ENCODE measurements at regions not wholly inside any gene's neighbourhood (a gene's known extent, or its start where the extent isn't known, plus 50 kb on each side); places are given as distances from the start of the nearest gene placed in this dataset.

DNA sequence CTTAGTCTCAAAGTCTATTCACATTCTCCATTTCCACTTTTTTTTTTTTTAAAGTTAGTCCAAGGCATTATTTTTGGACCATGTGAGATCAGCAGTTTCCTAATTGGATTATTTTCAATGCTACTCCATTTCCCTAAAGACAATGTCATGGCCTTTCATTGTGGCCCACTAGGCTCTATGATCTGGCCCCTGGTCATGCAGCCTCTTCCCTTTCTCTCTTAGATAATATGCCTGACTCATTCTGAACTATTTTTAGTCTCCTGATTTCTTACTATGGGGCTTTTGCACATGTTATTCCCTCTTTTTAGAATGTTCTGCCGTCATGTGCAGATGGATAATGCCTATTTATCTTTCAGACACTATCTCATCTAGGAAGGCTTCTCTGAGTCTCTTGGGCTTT lies 157.3 kb downstream of the TMA16 start:
- ChIA-PET CTCF (no interaction called here), POLR2A (no interaction called here)
- no peaks in the 10 kb centered on the region for H3K9me3 ChIP-seq
- no peak overlapping the region for H3K4me3 ChIP-seq
- DNase-seq (ENCODE audit: low read depth in 1 of 2, low spot score in 1 of 2) (no peak), ATAC-seq (no peak), FAIRE-seq (no peak)
- no peak overlapping the region for H3K4me2 ChIP-seq
- no peak overlapping the region for H3K27ac ChIP-seq
- WGBS (ENCODE audit: missing lambda C conversion rate), result 14% methylated on average over 1 of the region's 1 CpG
- TF ChIP-seq FOXS1 (CRISPR knock-in tag; IDR thresholded peaks at IDR 0.05), result no peak
- TF ChIP-seq, protein P1, sequence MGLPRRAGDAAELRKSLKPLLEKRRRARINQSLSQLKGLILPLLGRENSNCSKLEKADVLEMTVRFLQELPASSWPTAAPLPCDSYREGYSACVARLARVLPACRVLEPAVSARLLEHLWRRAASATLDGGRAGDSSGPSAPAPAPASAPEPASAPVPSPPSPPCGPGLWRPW (IDR thresholded peaks at IDR 0.05), result no peak
- no peak for TF ChIP-seq RNF2 (IDR thresholded peaks at IDR 0.05; ENCODE audit: borderline replicate concordance, low read depth)
- TF ChIP-seq SMC3 (IDR thresholded peaks at IDR 0.05), result no peak
- TF ChIP-seq RARB (CRISPR knock-in tag; IDR thresholded peaks at IDR 0.05), result no peak
- no peak for TF ChIP-seq EHMT2 (IDR thresholded peaks at IDR 0.05; ENCODE audit: low read depth)
- no peak for TF ChIP-seq ZFP36 (IDR thresholded peaks at IDR 0.05; ENCODE audit: borderline replicate concordance, partially characterized antibody)
- no peak for TF ChIP-seq JUNB (IDR thresholded peaks at IDR 0.05)
- TF ChIP-seq POLR2A (IDR thresholded peaks at IDR 0.05; ENCODE audit: low read length), result no peak
- no peak for TF ChIP-seq HOXA7 (CRISPR knock-in tag; IDR thresholded peaks at IDR 0.05)
- H3K4me1 ChIP-seq, result no peaks in the 10 kb centered on the region

DNA sequence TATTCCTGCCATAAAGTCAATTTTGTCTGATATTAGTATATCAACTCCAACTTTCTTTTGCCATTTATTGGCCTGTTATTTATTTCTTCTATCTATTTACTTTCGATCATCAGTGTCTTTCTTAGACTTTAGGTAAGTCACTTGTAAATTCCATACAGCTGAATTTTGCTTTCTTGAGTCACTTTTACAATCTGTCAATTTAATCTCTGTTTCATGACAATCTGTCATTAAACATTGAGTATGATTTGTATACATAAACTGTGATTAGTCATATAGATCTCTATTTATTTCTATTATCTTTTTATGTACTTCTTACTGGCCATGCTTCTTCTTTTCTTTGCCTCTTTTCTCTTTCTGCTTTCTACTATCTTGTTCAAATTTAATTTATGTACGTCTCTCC lies 160.1 kb downstream of the TMA16 start:
- FAIRE-seq, result no peak
- CTCF ChIA-PET, result no interaction called here
- WGBS (ENCODE audit: missing lambda C conversion rate), result 0% methylated on average over 2 of the region's 2 CpGs

More for the DNA sequence above, 160.1 kb downstream of the TMA16 start:
- DNase-seq (ENCODE audit: low read depth in 1 of 2, low spot score in 1 of 2) (no peak), ATAC-seq (no peak)
- POLR2A ChIA-PET, result no interaction called here
- Histone ChIP-seq H3K9me3 (no peaks in the 10 kb centered on the region), H3K4me2 (no peak overlapping the region), H3K4me1 (no peaks in the 10 kb centered on the region), H3K4me3 (no peak overlapping the region), H3K27ac (no peak overlapping the region)
- TF ChIP-seq KDM1A (IDR thresholded peaks at IDR 0.05; ENCODE audit: low read depth), result no peak
- TF ChIP-seq HEYL (CRISPR knock-in tag; IDR thresholded peaks at IDR 0.05), result no peak
- TF ChIP-seq GATA3 (IDR thresholded peaks at IDR 0.05; ENCODE audit: borderline replicate concordance), result no peak
- TF ChIP-seq, protein P2, sequence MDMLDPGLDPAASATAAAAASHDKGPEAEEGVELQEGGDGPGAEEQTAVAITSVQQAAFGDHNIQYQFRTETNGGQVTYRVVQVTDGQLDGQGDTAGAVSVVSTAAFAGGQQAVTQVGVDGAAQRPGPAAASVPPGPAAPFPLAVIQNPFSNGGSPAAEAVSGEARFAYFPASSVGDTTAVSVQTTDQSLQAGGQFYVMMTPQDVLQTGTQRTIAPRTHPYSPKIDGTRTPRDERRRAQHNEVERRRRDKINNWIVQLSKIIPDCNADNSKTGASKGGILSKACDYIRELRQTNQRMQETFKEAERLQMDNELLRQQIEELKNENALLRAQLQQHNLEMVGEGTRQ (IDR thresholded peaks at IDR 0.05), result no peak
- TF ChIP-seq, protein P3, sequence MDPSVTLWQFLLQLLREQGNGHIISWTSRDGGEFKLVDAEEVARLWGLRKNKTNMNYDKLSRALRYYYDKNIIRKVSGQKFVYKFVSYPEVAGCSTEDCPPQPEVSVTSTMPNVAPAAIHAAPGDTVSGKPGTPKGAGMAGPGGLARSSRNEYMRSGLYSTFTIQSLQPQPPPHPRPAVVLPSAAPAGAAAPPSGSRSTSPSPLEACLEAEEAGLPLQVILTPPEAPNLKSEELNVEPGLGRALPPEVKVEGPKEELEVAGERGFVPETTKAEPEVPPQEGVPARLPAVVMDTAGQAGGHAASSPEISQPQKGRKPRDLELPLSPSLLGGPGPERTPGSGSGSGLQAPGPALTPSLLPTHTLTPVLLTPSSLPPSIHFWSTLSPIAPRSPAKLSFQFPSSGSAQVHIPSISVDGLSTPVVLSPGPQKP (IDR thresholded peaks at IDR 0.05; ENCODE audit: low read depth, low read length), result no peak
- TF ChIP-seq CBX8 (IDR thresholded peaks at IDR 0.05), result no peak
- no peak for TF ChIP-seq RCOR1 (IDR thresholded peaks at IDR 0.05; ENCODE audit: low read depth, low read length)
- TF ChIP-seq POLR2A (IDR thresholded peaks at IDR 0.05; ENCODE audit: low read length), result no peak
- TF ChIP-seq, protein P4, sequence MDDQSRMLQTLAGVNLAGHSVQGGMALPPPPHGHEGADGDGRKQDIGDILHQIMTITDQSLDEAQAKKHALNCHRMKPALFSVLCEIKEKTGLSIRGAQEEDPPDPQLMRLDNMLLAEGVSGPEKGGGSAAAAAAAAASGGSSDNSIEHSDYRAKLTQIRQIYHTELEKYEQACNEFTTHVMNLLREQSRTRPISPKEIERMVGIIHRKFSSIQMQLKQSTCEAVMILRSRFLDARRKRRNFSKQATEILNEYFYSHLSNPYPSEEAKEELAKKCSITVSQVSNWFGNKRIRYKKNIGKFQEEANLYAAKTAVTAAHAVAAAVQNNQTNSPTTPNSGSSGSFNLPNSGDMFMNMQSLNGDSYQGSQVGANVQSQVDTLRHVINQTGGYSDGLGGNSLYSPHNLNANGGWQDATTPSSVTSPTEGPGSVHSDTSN (IDR thresholded peaks at IDR 0.05), result no peak
- TF ChIP-seq, protein P5, sequence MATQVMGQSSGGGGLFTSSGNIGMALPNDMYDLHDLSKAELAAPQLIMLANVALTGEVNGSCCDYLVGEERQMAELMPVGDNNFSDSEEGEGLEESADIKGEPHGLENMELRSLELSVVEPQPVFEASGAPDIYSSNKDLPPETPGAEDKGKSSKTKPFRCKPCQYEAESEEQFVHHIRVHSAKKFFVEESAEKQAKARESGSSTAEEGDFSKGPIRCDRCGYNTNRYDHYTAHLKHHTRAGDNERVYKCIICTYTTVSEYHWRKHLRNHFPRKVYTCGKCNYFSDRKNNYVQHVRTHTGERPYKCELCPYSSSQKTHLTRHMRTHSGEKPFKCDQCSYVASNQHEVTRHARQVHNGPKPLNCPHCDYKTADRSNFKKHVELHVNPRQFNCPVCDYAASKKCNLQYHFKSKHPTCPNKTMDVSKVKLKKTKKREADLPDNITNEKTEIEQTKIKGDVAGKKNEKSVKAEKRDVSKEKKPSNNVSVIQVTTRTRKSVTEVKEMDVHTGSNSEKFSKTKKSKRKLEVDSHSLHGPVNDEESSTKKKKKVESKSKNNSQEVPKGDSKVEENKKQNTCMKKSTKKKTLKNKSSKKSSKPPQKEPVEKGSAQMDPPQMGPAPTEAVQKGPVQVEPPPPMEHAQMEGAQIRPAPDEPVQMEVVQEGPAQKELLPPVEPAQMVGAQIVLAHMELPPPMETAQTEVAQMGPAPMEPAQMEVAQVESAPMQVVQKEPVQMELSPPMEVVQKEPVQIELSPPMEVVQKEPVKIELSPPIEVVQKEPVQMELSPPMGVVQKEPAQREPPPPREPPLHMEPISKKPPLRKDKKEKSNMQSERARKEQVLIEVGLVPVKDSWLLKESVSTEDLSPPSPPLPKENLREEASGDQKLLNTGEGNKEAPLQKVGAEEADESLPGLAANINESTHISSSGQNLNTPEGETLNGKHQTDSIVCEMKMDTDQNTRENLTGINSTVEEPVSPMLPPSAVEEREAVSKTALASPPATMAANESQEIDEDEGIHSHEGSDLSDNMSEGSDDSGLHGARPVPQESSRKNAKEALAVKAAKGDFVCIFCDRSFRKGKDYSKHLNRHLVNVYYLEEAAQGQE (IDR thresholded peaks at IDR 0.05), result no peak
- no peak for TF ChIP-seq HOXA7 (CRISPR knock-in tag; IDR thresholded peaks at IDR 0.05)
- no peak for TF ChIP-seq HOXB5 (CRISPR knock-in tag; IDR thresholded peaks at IDR 0.05)
- TF ChIP-seq ZFP36 (IDR thresholded peaks at IDR 0.05; ENCODE audit: borderline replicate concordance, partially characterized antibody), result no peak
- TF ChIP-seq, protein P1 (IDR thresholded peaks at IDR 0.05), result no peak
- TF ChIP-seq RFX5 (IDR thresholded peaks at IDR 0.05), result no peak
- no peak for TF ChIP-seq JUN (IDR thresholded peaks at IDR 0.05)
- TF ChIP-seq, protein P6, sequence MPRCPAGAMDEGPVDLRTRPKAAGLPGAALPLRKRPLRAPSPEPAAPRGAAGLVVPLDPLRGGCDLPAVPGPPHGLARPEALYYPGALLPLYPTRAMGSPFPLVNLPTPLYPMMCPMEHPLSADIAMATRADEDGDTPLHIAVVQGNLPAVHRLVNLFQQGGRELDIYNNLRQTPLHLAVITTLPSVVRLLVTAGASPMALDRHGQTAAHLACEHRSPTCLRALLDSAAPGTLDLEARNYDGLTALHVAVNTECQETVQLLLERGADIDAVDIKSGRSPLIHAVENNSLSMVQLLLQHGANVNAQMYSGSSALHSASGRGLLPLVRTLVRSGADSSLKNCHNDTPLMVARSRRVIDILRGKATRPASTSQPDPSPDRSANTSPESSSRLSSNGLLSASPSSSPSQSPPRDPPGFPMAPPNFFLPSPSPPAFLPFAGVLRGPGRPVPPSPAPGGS (IDR thresholded peaks at IDR 0.05), result no peak
- TF ChIP-seq FOXS1 (CRISPR knock-in tag; IDR thresholded peaks at IDR 0.05), result no peak

Measured in A549 (cell line).